SH-SY5Y (cell line): ENCODE measurements at regions not wholly inside any gene's neighbourhood (a gene's known extent, or its start where the extent isn't known, plus 50 kb on each side); places are given as distances from the start of the nearest gene placed in this dataset.

Source experiments
- GATA2 ChIP-seq: IDR thresholded peaks from 2 replicates; pipeline ENCODE4 v1.6.1; 2011; ENCODE audit warnings: mild to moderate bottlenecking, low read depth, low read length
- GATA3 ChIP-seq: IDR thresholded peaks from 2 replicates; pipeline ENCODE4 v1.6.1; 2011; ENCODE audit warnings: low read depth, mild to moderate bottlenecking, low read length, moderate library complexity

GRCh38 chr18:43949291-43949690, 672.0 kb upstream of the SYT4 start:
- TF ChIP-seq GATA3 (no peak), GATA2 (peak; percentile 36; the same call in 1 of the 2 replicates)

DNA sequence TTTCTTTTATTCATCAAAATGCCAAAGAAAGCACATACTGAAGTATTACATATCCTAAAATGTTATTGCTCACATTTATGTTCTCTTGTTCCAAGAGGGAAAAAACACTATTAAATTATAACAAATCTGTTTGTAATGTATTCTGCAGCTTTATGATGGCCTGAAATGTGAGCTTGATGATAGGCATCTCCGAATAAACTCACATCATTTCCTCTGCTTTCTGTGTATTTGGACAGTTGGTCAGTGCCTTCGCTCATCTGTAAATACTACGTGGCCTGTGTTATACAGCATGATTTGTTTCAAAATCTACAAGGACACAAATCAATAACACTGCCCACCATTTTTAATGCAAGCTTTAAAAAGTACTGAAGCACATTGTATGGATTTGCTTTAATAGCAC, 672.8 kb upstream of the SYT4 start:
- 0 out of 2 replicates have a peak, but pooled peaks have one; percentile 18 for TF ChIP-seq GATA3
- TF ChIP-seq GATA2: peak; percentile 69; the same call in 1 of the 2 replicates

GRCh38 chr18:43952398-43952797, 675.1 kb upstream of the SYT4 start:
- TF ChIP-seq GATA2: no peak
- TF ChIP-seq GATA3: no peak

GRCh38 chr18:43961722-43962121, 684.4 kb upstream of the SYT4 start:
- TF ChIP-seq GATA2: no peak
- no peak for TF ChIP-seq GATA3

GRCh38 chr18:43964666-43965065, 687.4 kb upstream of the SYT4 start:
- no peak for TF ChIP-seq GATA3
- TF ChIP-seq GATA2: no peak

DNA sequence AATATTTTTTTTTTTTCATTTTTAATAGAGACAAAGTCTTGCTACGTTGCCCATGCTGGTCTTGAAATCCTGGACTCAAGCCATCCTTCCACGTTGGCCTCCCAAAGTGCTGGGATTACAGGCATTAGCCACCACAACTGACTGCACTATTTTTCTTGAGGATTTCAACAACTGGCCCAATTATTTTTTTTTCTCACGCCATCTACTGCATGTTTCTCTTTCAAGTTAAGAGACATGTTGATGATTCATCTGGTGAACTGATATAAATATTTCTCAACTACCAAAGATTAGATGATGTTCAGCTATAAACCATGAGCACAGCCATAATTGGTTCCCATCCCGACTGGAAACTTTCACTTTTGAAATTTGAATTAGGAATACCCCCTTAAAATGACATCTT, 688.4 kb upstream of the SYT4 start:
- no peak for TF ChIP-seq GATA2
- no peak for TF ChIP-seq GATA3

DNA sequence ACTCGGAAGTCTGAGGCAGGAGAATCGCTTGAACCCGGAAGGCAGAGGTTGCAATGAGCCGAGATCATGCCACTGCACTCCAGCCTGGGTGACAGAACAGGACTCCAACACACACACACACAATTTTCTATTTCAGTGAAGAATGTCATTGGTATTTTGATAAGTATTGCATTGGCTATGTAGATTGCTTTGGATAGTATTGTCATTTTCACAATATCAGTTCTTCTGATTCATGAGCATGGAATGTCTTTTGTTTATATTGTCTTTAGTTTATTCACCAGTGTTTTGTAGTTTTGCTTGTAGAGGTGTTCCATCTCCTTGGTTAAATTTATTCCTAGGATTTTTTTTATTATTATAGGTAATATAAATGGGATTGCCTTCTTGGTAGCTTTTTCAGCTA, 693.4 kb upstream of the SYT4 start:
- TF ChIP-seq GATA2 (no peak), GATA3 (no peak)

DNA sequence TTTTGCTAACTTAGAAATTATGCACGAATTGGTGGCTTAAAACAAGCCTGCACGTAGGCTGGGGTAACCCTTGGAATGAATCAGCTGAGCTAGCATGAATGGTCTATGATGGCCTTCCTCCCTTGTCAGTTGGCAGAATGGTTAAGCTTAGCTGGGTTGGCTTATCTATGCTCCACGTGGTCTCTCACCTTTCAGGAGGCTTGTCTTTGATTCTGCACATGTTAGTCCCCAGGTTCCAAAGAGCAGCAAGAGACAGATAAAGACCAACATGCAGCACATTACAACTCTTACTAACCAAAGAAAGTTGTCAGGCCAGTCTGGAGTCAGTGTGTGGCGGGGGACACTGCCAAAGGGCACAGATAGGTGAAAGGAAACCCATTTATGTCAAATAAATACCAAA, 700.9 kb upstream of the SYT4 start:
- TF ChIP-seq GATA2: no peak
- TF ChIP-seq GATA3: no peak

DNA sequence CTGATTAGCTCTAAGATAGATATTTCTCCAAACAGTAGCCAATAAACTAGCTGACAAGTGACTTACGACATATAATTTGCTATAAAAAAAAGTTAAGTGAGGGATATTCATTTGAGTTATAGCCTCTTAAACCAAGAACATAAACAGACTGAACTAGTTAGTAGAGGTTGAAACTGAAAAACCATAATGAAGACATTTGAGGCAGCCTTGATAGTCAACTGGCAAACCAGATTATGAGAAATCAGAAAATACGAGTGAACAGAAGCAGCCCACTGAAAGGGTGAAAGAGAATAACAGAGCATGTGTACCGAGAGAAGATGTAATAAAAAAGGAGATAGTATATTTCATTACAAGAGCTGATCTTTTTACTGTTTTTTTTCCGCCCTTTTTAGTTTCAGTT, 698.1 kb upstream of the SETBP1 start:
- TF ChIP-seq GATA3: no peak
- TF ChIP-seq GATA2: no peak

GRCh38 chr18:43992741-43993140, 687.9 kb upstream of the SETBP1 start:
- no peak for TF ChIP-seq GATA3
- no peak for TF ChIP-seq GATA2

GRCh38 chr18:43994381-43994780, 686.3 kb upstream of the SETBP1 start:
- TF ChIP-seq GATA2: no peak
- TF ChIP-seq GATA3: no peak

- TF ChIP-seq GATA3 (no peak), GATA2 (no peak)
Observed at GRCh38 chr18:44013871-44014270, 666.8 kb upstream of the SETBP1 start.

GRCh38 chr18:44025421-44025820, 655.3 kb upstream of the SETBP1 start:
- TF ChIP-seq GATA3 (no peak), GATA2 (no peak)

- TF ChIP-seq GATA2 (no peak), GATA3 (no peak)
Observed at GRCh38 chr18:44028109-44028508, 652.6 kb upstream of the SETBP1 start.

DNA sequence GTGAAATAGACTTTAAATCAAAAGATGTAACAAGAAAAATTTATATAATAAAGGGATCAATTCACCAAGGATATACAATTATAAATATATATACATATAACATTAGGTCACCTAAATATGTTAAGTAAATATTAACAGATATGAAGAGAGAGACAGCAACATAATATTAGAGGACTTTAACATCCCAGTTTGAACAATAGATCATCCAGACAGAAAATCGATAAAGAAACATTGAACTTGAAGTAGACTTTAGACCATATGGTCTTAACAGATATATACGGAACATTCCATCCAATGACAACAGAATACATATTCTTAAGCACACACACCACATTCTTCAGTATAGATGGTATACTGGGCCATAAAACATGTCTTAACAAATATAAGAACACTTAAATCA, 649.6 kb upstream of the SETBP1 start:
- TF ChIP-seq GATA3 (no peak), GATA2 (no peak)

- TF ChIP-seq GATA2 (no peak), GATA3 (no peak)
Observed at GRCh38 chr18:44033144-44033701, 647.5 kb upstream of the SETBP1 start.
